ENCODE measurements at regions not wholly inside any gene's neighbourhood (a gene's known extent, or its start where the extent isn't known, plus 50 kb on each side); places are given as distances from the start of the nearest gene placed in this dataset.

DNA sequence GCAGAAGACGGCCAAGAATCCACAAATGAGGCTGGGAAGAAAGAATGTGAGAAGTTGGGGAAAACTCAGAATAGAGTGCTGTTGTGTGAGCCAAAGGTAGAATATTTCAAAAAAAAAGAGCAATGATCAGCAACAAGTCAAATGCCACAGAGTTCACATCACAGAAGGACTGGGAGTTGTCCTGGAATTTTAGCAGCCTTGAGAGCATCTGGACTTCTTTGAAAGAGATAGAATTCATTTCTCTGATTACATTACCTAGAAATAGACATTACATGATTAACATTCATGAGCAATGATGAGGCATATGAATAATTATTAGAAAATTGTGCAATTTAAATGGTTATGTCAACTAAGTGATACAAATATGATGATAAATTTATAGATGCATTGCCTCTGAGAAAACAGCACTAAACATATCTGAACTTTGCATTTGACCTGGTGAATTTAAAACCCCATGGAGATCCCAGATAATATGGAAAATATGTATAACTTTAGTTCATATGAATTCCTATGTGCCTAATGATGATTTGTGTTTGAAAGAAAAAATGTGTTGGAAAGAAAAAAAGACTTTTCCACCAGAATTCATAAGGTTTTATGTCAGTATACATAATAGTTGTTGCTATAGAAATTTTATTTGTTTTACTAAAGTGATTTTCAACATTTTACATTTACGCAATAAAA, 186.2 kb downstream of the POSTN start:
- DNase-seq = no peak
- TF ChIP-seq POLR2A (IDR thresholded peaks at IDR 0.05; ENCODE audit: low read length) (no peak), GATA1 (IDR thresholded peaks at IDR 0.05; ENCODE audit: low read depth, low read length) (no peak)

DNA sequence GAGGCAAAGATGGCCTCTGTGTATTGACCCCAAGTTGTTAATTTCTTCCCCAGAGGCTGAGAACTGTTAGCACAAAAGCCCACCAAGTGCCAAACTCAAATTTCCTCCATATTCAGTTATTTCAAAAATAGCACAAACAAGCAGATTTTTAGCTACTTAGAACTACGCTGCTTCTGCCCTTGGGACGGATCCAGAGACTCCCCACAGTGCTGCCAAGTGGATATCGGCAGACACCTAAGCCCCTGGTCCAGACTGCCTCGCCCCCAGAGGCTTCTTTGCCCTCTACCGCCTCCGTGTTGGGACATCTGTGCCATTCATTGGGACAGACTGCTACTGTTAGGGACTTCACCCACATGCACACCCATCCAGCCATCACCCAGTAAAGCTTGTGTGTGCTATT, 188.3 kb downstream of the POSTN start:
- no peak for DNase-seq
- TF ChIP-seq GATA1 (IDR thresholded peaks at IDR 0.05; ENCODE audit: low read depth, low read length) (no peak), POLR2A (IDR thresholded peaks at IDR 0.05; ENCODE audit: low read length) (no peak)

DNA sequence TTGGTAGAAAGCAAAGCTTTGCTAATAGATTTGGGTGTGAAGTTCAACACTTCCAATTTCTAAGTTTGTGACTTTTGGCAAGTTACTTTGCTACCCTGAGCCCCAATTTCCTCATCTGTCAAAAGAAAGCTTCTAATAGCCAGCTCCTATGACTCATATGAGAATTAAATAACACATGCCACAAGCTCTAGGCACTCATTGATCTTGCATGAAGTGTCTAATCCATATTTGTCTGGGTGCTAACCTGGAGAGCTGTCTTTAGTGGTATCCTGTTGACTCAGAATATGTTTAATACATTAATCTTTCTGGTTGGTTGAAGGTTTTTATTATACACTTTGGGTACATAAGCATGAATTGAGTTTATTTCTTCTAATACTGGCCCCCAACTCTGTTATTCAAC, 188.8 kb downstream of the POSTN start:
- no peak for TF ChIP-seq POLR2A (IDR thresholded peaks at IDR 0.05; ENCODE audit: low read length)
- no peak for TF ChIP-seq GATA1 (IDR thresholded peaks at IDR 0.05; ENCODE audit: low read depth, low read length)
- DNase-seq = no peak

DNA sequence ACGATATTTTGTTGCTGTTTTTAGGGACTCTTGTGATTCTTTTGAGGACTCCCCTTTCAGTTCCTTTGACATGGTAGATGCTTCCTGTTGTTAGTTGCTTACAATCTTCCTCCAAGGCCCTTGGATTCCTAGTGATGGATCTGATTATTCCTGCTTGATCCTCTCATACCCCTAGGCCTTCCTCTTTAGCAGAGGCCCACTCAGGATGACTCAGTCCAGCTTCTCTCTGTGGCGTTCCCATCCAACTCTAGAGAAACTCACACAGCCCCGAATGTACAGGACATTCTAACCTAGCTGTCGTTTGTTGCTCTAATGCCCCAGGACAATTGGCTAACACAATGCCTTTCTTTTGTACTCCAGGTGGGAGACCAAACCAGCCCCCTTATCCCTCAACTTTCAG, 191.4 kb downstream of the POSTN start:
- no peak for TF ChIP-seq GATA1 (IDR thresholded peaks at IDR 0.05; ENCODE audit: low read depth, low read length)
- no peak for DNase-seq

DNA sequence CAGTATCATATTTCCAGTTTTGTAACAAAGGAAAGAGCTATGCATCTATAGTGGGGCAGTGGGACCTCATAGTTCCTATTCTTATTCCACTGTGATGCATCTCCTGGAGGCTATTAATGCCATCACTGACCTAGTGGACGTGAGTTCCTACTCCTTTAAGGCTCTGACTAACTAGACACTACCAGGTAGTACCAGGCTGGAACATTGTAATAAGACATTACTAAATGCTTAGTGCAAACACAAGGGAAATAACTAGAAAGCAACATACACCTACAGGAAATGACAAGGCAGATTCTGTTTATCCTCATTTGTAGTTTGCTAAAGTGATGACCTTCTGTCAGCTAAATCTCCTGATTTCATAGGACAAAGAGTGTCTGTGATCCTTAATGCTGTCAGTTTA, 192.5 kb downstream of the POSTN start:
- DNase-seq = no peak
- TF ChIP-seq POLR2A (IDR thresholded peaks at IDR 0.05; ENCODE audit: low read length) = no peak
- TF ChIP-seq GATA1 (IDR thresholded peaks at IDR 0.05; ENCODE audit: low read depth, low read length) = no peak

DNA sequence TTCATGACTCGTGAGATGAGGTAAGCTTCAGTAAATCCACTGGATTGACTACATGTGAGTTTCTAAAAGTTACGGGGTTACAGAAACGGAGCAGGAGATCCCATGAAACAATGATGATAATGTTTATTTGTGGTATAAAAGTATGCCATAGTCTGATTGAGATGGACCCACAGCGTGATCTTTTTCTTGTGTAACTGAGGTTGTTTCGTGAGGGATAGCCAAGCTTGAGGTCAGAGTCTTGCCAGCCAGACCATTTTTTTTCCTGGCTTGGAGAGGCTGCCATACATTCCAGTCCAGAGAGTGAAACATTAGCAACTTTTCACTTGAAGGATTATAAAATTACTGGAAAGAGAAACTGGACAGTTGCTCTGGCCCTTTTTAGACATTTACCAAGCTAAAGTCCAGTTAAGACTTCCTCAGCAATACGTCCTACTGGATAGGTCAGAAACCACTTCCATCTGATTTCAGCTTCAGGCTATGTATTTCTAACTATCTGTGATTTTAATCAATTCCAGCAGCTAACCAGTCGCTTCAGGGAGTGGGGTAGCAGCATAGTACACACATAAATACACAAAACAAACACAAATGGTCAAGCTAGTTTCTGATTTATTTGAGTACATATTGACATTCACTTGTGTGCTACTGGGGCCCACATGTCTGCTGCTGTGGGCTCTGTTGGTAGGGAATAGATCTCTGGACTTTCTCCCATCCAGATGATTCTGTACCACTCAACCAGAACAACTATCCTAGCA, 194.6 kb downstream of the POSTN start:
- no peak for DNase-seq
- no peak for TF ChIP-seq GATA1 (IDR thresholded peaks at IDR 0.05; ENCODE audit: low read depth, low read length)
- TF ChIP-seq POLR2A (IDR thresholded peaks at IDR 0.05; ENCODE audit: low read length) = no peak

DNA sequence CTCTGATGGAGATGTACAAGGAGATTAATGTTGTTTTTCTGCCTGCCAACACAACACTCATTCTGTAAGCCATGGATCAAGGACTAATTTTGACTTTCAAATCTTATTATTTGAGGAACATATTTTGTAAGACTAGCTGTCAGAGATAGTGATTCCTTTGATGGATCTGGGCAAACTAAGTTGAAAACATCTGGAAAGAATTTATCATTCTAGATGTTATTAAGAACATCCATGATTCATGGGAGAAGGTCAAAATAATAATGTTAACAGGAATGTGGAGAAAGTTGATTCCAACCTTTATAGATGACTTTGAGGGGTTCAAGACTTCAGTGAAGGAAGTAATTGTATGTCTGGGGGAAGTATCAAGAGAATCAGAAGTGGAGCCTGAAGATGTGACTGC, 196.8 kb downstream of the POSTN start:
- no peak for TF ChIP-seq POLR2A (IDR thresholded peaks at IDR 0.05; ENCODE audit: low read length)
- no peak for DNase-seq

DNA sequence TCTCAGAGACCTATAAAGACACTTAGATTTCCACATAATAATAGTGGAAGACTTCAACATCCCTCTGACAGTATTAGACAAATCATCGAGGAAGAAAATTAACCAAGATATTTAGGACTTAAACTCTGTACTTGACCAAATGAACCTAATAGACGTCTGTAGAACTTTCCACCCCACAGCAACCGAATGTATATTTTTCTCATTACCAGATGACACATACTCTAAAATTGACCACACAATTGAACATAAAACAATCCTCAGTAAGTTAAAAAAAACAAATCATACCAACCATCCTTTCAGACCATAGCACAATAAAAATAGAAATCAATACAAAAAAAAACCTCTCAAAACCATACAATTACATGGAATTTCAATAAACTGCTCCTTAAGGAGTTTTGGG, 201.0 kb downstream of the POSTN start:
- DNase-seq = no peak
- TF ChIP-seq POLR2A (IDR thresholded peaks at IDR 0.05; ENCODE audit: low read length) (no peak), GATA1 (IDR thresholded peaks at IDR 0.05; ENCODE audit: low read depth, low read length) (no peak)

DNA sequence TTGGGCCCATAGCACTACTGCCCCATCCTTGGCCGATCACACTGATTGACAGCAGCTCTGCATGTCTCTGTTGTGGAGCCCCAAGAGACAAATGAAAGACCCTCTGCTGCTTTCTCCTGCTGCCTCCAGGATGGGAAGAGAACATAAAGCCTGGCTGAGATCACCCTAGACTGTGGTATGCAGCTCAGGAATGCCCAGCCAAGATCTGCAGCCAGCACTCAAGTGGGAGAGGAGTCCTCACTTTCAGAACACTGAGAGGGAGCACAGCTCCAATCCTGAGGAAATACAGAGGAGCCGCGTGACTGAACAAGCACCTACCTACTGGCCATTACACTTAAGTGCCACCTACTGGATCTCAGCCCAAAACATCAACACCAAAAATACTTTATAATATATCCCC, 203.0 kb downstream of the POSTN start:
- DNase-seq = no peak
- TF ChIP-seq POLR2A (IDR thresholded peaks at IDR 0.05; ENCODE audit: low read length) (no peak), GATA1 (IDR thresholded peaks at IDR 0.05; ENCODE audit: low read depth, low read length) (no peak)

DNA sequence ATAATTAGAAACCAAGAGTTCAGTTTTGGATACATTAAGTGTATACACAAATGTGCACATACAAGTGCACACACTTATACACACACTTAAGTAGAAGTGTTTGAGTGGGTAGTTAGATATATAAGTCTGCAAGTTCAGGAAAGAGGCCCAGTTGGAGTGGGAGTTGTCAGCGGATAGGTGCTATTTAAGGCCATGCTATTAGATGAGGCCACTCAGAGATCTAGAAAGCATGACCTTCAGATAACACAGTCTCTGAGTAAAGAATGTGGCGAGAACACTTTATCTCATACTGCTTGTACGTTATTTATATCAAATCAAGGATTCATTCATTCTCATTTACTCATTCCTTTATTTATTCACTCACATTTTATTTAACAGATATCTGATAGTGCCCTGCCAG, 206.2 kb downstream of the POSTN start:
- DNase-seq = no peak
- no peak for TF ChIP-seq GATA1 (IDR thresholded peaks at IDR 0.05; ENCODE audit: low read depth, low read length)

DNA sequence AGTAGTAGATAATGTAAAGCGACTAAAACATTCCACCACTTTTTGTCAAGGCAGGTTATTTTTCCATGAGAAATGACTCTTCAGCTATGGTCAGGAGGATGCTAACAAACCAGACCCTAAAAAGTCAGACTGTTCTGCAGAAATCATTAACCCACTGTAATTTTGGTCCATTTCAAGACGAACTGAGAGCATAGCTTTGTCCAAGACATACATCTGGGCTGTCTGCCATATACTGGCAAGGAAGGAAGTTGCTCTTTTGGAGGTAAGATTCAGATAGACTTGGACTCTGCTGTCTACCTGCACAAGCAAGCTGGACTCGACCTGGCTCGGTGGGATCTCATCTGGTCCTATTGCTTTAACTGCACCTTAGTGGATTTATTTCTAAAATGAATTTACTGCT, 207.8 kb downstream of the POSTN start:
- no peak for TF ChIP-seq POLR2A (IDR thresholded peaks at IDR 0.05; ENCODE audit: low read length)
- TF ChIP-seq GATA1 (IDR thresholded peaks at IDR 0.05; ENCODE audit: low read depth, low read length) = no peak
- DNase-seq = no peak

DNA sequence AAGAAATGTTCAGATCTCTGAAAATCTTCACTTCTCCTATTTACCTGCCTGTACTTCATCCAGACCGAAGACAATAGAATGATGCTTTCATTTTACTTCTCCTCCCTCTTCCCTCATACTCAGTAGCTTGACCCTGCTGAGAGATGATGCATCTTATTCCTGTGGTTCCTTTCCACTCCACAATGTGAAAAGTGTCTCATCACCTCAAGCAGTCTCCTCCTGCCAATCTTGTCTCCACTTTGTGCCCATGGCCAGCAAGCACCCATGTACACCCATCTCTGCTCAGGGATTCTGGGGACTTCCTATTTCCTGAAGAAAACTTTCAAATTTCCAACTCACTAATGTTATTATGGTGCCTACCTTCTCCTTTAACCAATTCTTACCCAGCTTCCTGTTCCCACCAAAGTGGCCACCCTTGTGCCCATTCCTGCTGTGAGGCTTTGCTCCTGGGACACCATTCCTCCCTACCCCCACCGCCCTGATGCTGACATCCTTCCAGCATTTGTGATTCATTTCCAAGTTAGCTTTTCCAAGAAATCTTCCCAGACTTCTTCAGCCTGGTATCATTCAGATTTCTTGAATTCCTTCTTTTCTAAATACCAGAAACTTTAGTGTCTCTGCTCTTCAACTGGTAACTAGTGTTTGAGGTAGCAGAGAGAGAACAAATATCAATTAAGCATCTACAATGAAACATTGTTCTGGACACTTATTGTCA, 212.5 kb downstream of the POSTN start:
- DNase-seq = no peak
- TF ChIP-seq POLR2A (IDR thresholded peaks at IDR 0.05; ENCODE audit: low read length) (no peak), GATA1 (IDR thresholded peaks at IDR 0.05; ENCODE audit: low read depth, low read length) (no peak)

DNA sequence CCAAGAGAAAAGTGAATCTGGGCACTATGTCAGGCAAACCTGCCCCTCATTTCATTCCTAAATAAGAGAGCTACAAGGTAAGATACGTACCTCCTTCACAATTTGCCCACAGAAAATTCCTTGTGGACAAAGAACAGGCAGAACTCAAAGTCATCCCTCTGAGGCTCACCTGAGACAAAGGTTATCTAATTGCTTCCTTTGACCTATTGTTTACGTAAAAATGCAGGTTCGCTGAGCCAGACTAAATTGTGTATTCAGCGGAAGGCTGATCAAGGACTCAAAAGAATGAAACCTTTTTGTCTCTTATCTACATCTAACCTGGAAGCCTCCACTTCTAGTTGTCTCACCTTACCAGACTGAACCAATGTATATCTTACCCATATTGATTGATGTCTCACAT, 213.3 kb downstream of the POSTN start:
- DNase-seq = no peak
- TF ChIP-seq GATA1 (IDR thresholded peaks at IDR 0.05; ENCODE audit: low read depth, low read length) (no peak), POLR2A (IDR thresholded peaks at IDR 0.05; ENCODE audit: low read length) (no peak)

DNA sequence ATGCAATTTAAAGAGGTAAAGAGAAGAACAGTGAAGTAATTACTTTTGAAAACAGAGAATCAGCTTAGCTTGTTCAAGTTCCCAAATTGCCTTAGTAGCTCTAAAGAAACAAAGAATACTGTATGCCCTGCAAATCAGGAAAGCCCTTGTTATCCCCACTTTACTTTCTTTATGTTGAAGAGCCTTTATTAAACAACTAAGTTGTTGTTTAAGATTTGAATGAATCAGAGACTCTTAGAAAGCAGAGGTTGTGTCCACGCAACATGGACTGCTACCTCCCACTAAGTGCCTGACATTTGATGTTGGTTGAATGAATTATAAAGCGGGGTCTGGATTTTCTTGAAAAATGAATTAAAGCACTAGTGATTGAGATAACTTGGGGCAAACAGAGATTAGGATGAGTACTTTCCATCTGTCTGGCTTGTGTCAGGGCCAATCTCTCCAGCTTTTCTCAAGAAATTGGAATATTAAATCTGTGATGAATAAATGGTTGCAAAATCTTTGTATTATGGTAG, 214.7 kb downstream of the POSTN start:
- no peak for DNase-seq
- TF ChIP-seq GATA1 (IDR thresholded peaks at IDR 0.05; ENCODE audit: low read depth, low read length) (no peak), POLR2A (IDR thresholded peaks at IDR 0.05; ENCODE audit: low read length) (no peak)

DNA sequence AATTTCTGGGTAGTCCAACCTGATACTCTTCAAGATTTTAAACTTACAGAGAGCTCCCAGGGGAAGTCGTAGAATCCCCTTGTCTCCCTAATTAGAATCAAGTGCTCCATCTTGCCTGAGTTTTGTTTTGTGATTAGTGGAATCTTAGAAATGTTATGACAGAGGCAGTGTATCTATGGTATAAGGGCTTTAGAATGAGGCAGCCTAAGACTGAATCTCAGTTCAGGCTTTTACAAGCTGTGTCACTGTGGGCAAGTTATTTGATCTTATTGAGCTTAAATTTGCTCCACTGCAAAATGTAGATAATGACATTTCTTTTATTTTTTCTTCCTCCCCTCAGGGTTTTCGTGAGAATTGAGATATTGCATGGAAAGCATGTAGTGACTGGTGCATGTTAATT, 215.5 kb downstream of the POSTN start:
- DNase-seq = no peak
- TF ChIP-seq POLR2A (IDR thresholded peaks at IDR 0.05; ENCODE audit: low read length) (no peak), GATA1 (IDR thresholded peaks at IDR 0.05; ENCODE audit: low read depth, low read length) (no peak)
